Peyer's patch (tissue), 4 donors: ENCODE measurements at regions not wholly inside any gene's neighbourhood (a gene's known extent, or its start where the extent isn't known, plus 50 kb on each side); places are given as distances from the start of the nearest gene placed in this dataset.
A peak's percentile ranks its signal among the peaks of the same experiment; 100 is the strongest.

ENCODE experiments used
- DNase-seq, 3 donors: peaks; one replicate each; pipeline ENCODE4 v3.0.0-alpha.2; 2017 to 2019
- H3K27ac ChIP-seq, 4 donors: fragments of 200-600 bp; sonication (generic); one replicate each; pipeline ENCODE4 v1.5.1; 2016 to 2019
- H3K27me3 ChIP-seq, 2 donors: fragments of 200-600 bp; sonication (generic); one replicate each; pipeline ENCODE4 v1.5.1; 2019
- H3K36me3 ChIP-seq, 3 donors: fragments of 200-600 bp; sonication (generic); one replicate each; pipeline ENCODE4 v1.5.1; 2016 to 2019
- H3K4me1 ChIP-seq, 4 donors: fragments of 200-600 bp; sonication (generic); one replicate each; pipeline ENCODE4 v1.5.1; 2016 to 2019
- H3K4me3 ChIP-seq, 4 donors: fragments of 200-600 bp; sonication (generic); 1 replicate in 3 of 4; 2 replicates in 1 of 4; pipeline ENCODE4 v1.5.1; 2016 to 2019; ENCODE audit warnings: mild to moderate bottlenecking in 1 of 4
- H3K9me3 ChIP-seq, 4 donors: fragments of 200-600 bp; sonication (generic); one replicate each; pipeline ENCODE4 v1.5.1; 2016 to 2019; ENCODE audit warnings: mild to moderate bottlenecking in 1 of 4
- POLR2A ChIP-seq, 2 donors: fragments of 450-650 bp; IDR thresholded peaks; one replicate each; pipeline ENCODE4 v1.5.1; 2017; ENCODE audit warnings: antibody characterized with exemption in 2 of 2, mild to moderate bottlenecking in 2 of 2, moderate library complexity in 2 of 2
- TF ChIP-seq, protein P1 (sequence below), 6 experiments: fragments of 450-650 bp in 4 of 6; fragments of 200-600 bp in 2 of 6; sonication (generic) in 1 of 6; IDR thresholded peaks; one replicate each; pipeline ENCODE4 v1.5.1; 2017 to 2019; ENCODE audit warnings: antibody characterized with exemption in 6 of 6, mild to moderate bottlenecking in 3 of 6, moderate library complexity in 1 of 6

DNA sequence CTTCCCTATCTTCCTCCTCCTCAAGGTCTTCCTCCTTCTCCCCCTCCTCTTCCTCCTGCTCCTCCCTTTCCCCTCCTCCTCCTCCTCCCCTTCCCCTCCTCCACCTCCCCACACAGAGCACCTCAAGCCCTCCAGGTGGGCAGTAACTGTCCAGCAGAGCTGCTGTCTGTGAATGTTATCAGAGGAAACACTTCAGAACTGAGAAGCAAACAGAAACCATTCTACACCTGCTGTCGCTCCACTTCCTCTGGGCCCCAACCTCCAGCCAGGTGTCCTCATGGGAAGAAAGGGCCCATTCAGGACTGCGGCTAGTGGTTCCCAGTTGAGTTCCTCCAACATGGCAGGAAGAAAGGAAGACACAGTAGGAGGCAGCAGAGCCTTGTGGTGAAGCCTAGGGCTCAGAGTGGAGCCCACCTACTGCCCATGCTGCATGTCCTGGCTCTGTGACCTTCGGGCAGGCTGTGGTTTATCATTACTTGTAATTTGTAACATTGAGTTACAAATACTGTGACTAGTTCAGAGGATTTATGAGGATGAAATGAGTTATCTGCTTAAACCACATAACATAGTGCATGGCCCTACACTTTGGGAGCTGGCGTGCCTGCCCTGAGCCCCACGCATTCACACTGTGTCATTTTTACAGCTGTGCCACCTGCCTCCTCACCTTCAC lies 165.9 kb upstream of the ID2 start:
- H3K4me1 ChIP-seq, result peaks cover 0 to 19% (median 2%) of the 10 kb centered on the region in 4 donors
- no peaks in the 10 kb centered on the region for H3K27me3 ChIP-seq
- peak overlapping the region; percentile 33 to 82 (median 66) for H3K27ac ChIP-seq
- no peak for DNase-seq
- no peaks in the 10 kb centered on the region for H3K36me3 ChIP-seq
- H3K9me3 ChIP-seq, result no peaks in the 10 kb centered on the region
- TF ChIP-seq, protein P1, sequence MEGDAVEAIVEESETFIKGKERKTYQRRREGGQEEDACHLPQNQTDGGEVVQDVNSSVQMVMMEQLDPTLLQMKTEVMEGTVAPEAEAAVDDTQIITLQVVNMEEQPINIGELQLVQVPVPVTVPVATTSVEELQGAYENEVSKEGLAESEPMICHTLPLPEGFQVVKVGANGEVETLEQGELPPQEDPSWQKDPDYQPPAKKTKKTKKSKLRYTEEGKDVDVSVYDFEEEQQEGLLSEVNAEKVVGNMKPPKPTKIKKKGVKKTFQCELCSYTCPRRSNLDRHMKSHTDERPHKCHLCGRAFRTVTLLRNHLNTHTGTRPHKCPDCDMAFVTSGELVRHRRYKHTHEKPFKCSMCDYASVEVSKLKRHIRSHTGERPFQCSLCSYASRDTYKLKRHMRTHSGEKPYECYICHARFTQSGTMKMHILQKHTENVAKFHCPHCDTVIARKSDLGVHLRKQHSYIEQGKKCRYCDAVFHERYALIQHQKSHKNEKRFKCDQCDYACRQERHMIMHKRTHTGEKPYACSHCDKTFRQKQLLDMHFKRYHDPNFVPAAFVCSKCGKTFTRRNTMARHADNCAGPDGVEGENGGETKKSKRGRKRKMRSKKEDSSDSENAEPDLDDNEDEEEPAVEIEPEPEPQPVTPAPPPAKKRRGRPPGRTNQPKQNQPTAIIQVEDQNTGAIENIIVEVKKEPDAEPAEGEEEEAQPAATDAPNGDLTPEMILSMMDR (IDR thresholded peaks at IDR 0.05), result no peak
- no peak for TF ChIP-seq POLR2A (IDR thresholded peaks at IDR 0.05)
- H3K4me3 ChIP-seq, result no peak overlapping the region

DNA sequence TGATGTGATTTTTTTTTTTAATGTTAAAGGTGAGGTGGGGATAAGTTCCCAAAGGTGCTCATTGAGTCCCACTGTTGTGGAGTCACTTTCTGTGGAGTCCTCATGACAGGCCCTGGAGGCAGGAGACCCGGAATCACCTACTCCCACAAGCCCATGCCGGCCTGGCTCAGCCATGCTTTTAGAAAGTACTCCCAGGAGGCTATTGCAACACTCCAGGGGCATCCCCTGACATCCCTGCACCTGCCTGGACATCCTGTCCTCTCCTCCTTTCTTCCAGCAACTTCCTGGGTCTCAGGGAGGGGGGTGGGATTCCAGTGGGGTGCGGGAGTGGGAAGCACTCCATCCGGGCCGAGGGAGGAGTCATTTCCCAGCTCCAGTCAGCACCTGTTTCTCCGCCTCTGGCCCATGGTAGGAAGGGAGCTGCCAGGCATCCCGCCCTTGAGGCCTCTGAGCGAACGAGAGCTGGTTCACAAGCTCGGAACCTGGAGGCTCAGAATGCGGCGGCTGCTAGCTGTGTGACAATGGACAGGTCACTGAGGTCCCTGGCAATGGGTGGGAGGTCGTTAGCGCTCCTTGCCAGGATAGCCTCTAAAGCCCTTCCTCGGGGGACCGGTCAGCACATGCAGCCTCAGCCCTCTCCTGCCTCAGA lies 163.9 kb upstream of the ID2 start:
- Histone ChIP-seq H3K4me1 (peaks cover 0 to 19% (median 3%) of the 10 kb centered on the region in 4 donors), H3K27ac (no peak overlapping the region), H3K36me3 (no peaks in the 10 kb centered on the region), H3K4me3 (no peak overlapping the region), H3K9me3 (no peaks in the 10 kb centered on the region), H3K27me3 (no peaks in the 10 kb centered on the region)
- no peak for TF ChIP-seq POLR2A (IDR thresholded peaks at IDR 0.05)
- TF ChIP-seq, protein P1 (IDR thresholded peaks at IDR 0.05), result no peak
- no peak for DNase-seq

DNA sequence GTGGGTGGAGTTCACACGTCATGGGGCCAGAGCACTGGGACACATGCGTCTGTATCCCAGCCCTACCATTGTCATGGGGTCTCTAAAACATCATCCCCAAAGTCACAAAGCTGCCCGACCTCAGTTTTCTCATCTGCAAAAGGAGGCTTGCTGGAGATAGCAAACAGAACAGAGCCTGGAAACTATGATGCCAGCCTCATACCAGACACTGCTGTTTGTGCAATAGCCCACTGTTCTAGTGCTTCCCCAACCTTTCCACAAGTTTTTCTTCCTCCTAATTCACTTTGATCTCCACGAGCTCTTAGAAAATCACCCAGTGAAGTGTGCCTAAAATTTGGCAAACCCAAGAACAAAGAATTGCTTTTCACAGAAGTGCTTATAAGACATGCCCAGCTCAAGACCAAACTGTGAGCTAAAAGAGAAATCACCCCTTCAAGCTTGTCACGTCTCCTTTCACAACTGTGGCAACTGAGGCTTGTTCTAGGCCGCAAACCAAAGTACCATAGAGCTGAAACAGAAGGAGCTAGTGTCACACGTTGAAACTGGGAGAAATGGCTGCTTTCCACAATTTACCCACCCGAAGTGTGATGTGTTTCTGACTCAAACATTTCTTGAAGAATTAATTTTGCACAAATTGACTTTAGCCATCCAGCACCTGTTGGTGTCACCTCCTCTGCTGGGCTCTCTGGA lies 162.7 kb upstream of the ID2 start:
- Histone ChIP-seq H3K4me3 (no peak overlapping the region), H3K36me3 (no peaks in the 10 kb centered on the region), H3K4me1 (peaks cover 0 to 19% (median 3%) of the 10 kb centered on the region in 4 donors), H3K27me3 (no peaks in the 10 kb centered on the region), H3K27ac (no peak overlapping the region), H3K9me3 (no peaks in the 10 kb centered on the region)
- TF ChIP-seq POLR2A (IDR thresholded peaks at IDR 0.05), result no peak
- TF ChIP-seq, protein P1 (IDR thresholded peaks at IDR 0.05), result no peak
- DNase-seq, result no peak

DNA sequence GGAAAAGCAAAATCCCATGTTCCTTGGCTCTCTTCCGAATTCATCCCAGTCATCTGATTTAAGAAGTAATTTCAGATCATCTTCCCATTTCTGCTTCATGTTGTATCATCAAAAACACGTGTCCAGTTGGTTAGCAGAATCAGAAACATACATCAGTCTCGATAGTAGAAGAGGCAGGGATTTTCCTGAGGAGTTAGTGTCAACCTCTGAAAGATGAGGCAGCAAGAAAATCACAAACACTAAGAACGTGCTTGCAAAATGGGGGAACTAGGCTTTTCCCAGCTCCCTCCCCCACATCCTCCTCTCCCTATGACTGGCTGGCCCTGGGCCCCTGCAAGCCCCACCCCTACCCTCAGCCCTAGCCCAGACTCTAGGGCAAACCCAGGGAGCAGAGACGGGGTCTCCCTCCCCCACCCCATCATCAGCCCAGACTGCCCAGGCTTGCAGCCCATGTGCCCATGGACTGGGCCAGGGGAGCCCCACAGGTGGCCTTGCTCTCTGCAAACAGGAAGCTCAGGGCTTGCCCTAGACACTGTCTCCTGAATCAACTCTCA lies 161.0 kb upstream of the ID2 start:
- Histone ChIP-seq H3K36me3 (no peaks in the 10 kb centered on the region), H3K4me1 (peaks cover 3 to 10% (median 4%) of the 10 kb centered on the region in 4 donors), H3K9me3 (no peaks in the 10 kb centered on the region), H3K27ac (no peak overlapping the region), H3K4me3 (no peak overlapping the region), H3K27me3 (no peaks in the 10 kb centered on the region)
- TF ChIP-seq, protein P1 (IDR thresholded peaks at IDR 0.05), result no peak
- no peak for TF ChIP-seq POLR2A (IDR thresholded peaks at IDR 0.05)
- no peak for DNase-seq

DNA sequence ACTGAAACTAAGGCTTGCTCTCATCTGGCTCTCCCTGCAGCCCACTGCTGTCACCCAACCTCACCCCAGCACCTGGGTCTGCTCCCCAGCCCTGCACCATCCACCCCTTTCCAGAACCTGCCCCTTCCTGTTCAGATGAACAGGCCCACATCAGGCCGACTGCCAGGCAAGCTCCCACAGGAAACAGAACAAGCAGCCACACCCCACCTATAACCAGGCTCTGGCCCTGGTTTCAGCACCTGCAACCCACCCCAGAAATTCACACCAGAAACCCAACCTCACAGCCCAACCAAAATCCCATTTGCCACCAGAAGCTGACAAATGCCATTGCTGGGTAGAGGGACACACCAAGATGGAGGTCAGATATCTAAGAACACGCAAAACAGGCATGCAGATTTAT lies 159.2 kb upstream of the ID2 start:
- no peaks in the 10 kb centered on the region for H3K27me3 ChIP-seq
- H3K36me3 ChIP-seq, result no peaks in the 10 kb centered on the region
- no peak overlapping the region for H3K4me3 ChIP-seq
- H3K27ac ChIP-seq, result no peak overlapping the region
- DNase-seq, result no peak
- no peaks in the 10 kb centered on the region for H3K9me3 ChIP-seq
- no peak for TF ChIP-seq POLR2A (IDR thresholded peaks at IDR 0.05)
- TF ChIP-seq, protein P1 (IDR thresholded peaks at IDR 0.05), result no peak
- peaks cover 0 to 23% (median 5%) of the 10 kb centered on the region in 4 donors for H3K4me1 ChIP-seq
